Ascending aorta (tissue), 2 donors: ENCODE measurements at regions not wholly inside any gene's neighbourhood (a gene's known extent, or its start where the extent isn't known, plus 50 kb on each side); places are given as distances from the start of the nearest gene placed in this dataset.

Source experiments
- DNase-seq, 2 donors: peaks; one replicate each; pipeline ENCODE4 v3.0.0-alpha.2; 2019; ENCODE audit warnings: low spot score in 2 of 2
- H3K27ac ChIP-seq, 2 donors: fragments of 200-600 bp; sonication (generic); one replicate each; pipeline ENCODE4 v1.5.1; 2016 to 2017; ENCODE audit warnings: mild to moderate bottlenecking in 1 of 2
- H3K27me3 ChIP-seq: fragments of 200-600 bp; sonication (generic); one replicate; pipeline ENCODE4 v1.5.1; 2017
- H3K36me3 ChIP-seq, 2 donors: fragments of 200-600 bp; sonication (generic); one replicate each; pipeline ENCODE4 v1.5.1; 2016
- H3K4me1 ChIP-seq, 2 donors: fragments of 200-600 bp; sonication (generic); one replicate each; pipeline ENCODE4 v1.5.1; 2016 to 2017; ENCODE audit warnings: mild to moderate bottlenecking in 1 of 2
- H3K4me3 ChIP-seq, 2 donors: fragments of 200-600 bp; sonication (generic); one replicate each; pipeline ENCODE4 v1.5.1; 2016 to 2017; ENCODE audit warnings: mild to moderate bottlenecking in 1 of 2
- H3K9me3 ChIP-seq, 2 donors: fragments of 200-600 bp; sonication (generic); one replicate each; pipeline ENCODE4 v1.5.1; 2016
- CTCF ChIP-seq, 3 experiments: fragments of 200-600 bp in 2 of 3; fragments of 450-650 bp in 1 of 3; sonication (generic) in 2 of 3; IDR thresholded peaks; one replicate each; pipeline ENCODE4 v1.5.1; 2016 to 2019; ENCODE audit warnings: antibody characterized with exemption in 3 of 3, mild to moderate bottlenecking in 1 of 3, moderate library complexity in 1 of 3
- intact Hi-C: fragments of 100-400 bp; cut with DNase I; formaldehyde crosslinking; loops from one replicate; pipeline ENCODE4 v1.15.1; 2023

GRCh38 chrX:46258356-46258755 lies 286.9 kb downstream of the ZNF674 start:
- Histone ChIP-seq H3K36me3 (no peaks in the 10 kb centered on the region), H3K4me3 (no peak overlapping the region), H3K27me3 (no peaks in the 10 kb centered on the region), H3K4me1 (no peaks in the 10 kb centered on the region), H3K27ac (no peak overlapping the region), H3K9me3 (no peaks in the 10 kb centered on the region)
- no peak for TF ChIP-seq CTCF (IDR thresholded peaks at IDR 0.05)
- intact Hi-C loops = no loop called here
- DNase-seq = no peak

GRCh38 chrX:46257451-46257879 lies 287.8 kb downstream of the ZNF674 start:
- Histone ChIP-seq H3K4me3 (no peak overlapping the region), H3K4me1 (no peaks in the 10 kb centered on the region), H3K27ac (no peak overlapping the region), H3K36me3 (no peaks in the 10 kb centered on the region), H3K27me3 (no peaks in the 10 kb centered on the region), H3K9me3 (no peaks in the 10 kb centered on the region)
- intact Hi-C loops = no loop called here
- TF ChIP-seq CTCF (IDR thresholded peaks at IDR 0.05) = no peak
- DNase-seq = no peak

- Histone ChIP-seq H3K4me3 (no peak overlapping the region), H3K27ac (no peak overlapping the region), H3K36me3 (no peaks in the 10 kb centered on the region), H3K9me3 (no peaks in the 10 kb centered on the region), H3K27me3 (no peaks in the 10 kb centered on the region), H3K4me1 (no peaks in the 10 kb centered on the region)
- TF ChIP-seq CTCF (IDR thresholded peaks at IDR 0.05) = no peak
- intact Hi-C loops = no loop called here
- no peak for DNase-seq
These were observed 288.3 kb downstream of the ZNF674 start for GRCh38 chrX:46256875-46257274.

- Histone ChIP-seq H3K36me3 (no peaks in the 10 kb centered on the region), H3K4me1 (no peaks in the 10 kb centered on the region), H3K4me3 (no peak overlapping the region), H3K27me3 (no peaks in the 10 kb centered on the region), H3K27ac (no peak overlapping the region), H3K9me3 (no peaks in the 10 kb centered on the region)
- no peak for DNase-seq
- TF ChIP-seq CTCF (IDR thresholded peaks at IDR 0.05) = no peak
- intact Hi-C loops = no loop called here
These were observed 290.2 kb downstream of the ZNF674 start for GRCh38 chrX:46255046-46255445.

GRCh38 chrX:46254641-46255040 lies 290.6 kb downstream of the ZNF674 start:
- DNase-seq = no peak
- Histone ChIP-seq H3K4me1 (no peaks in the 10 kb centered on the region), H3K27ac (no peak overlapping the region), H3K36me3 (no peaks in the 10 kb centered on the region), H3K9me3 (no peaks in the 10 kb centered on the region), H3K27me3 (no peaks in the 10 kb centered on the region), H3K4me3 (no peak overlapping the region)
- no peak for TF ChIP-seq CTCF (IDR thresholded peaks at IDR 0.05)
- intact Hi-C loops = no loop called here

GRCh38 chrX:46251755-46252154 lies 293.5 kb downstream of the ZNF674 start:
- H3K4me1 ChIP-seq = no peaks in the 10 kb centered on the region
- H3K9me3 ChIP-seq = no peaks in the 10 kb centered on the region
- H3K36me3 ChIP-seq = no peaks in the 10 kb centered on the region
- no peak overlapping the region for H3K27ac ChIP-seq
- intact Hi-C loops = no loop called here
- no peak overlapping the region for H3K4me3 ChIP-seq
- no peak for DNase-seq
- no peaks in the 10 kb centered on the region for H3K27me3 ChIP-seq
- no peak for TF ChIP-seq CTCF (IDR thresholded peaks at IDR 0.05)
